Peyer's patch (tissue), 4 donors: ENCODE measurements at regions not wholly inside any gene's neighbourhood (a gene's known extent, or its start where the extent isn't known, plus 50 kb on each side); places are given as distances from the start of the nearest gene placed in this dataset.

Experiments
- POLR2A ChIP-seq, 2 donors: fragments of 450-650 bp; IDR thresholded peaks; one replicate each; pipeline ENCODE4 v1.5.1; 2017; ENCODE audit warnings: antibody characterized with exemption in 2 of 2, mild to moderate bottlenecking in 2 of 2, moderate library complexity in 2 of 2
- TF ChIP-seq, protein P1 (sequence below), 6 experiments: fragments of 450-650 bp in 4 of 6; fragments of 200-600 bp in 2 of 6; sonication (generic) in 1 of 6; IDR thresholded peaks; one replicate each; pipeline ENCODE4 v1.5.1; 2017 to 2019; ENCODE audit warnings: antibody characterized with exemption in 6 of 6, mild to moderate bottlenecking in 3 of 6, moderate library complexity in 1 of 6

DNA sequence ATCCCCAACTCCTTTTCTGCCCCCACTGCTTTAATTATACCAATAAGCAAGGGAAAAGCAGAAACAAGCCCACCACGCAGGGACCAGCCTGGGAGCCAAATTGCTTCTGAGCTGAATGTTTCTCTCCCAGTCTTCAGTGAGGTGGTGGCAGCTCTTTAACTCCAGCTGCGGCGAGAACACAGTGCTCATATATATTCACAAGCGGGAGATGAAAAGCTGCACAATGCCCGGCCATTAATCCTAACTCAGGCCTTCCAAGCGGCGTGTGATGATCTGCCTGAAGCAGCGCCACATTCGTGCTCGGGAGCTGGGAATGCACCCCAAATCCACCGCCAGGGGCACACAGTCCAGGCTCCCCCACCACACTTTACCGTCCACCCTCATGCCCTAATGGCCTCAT is 203.7 kb upstream of the SDK2 start:
- TF ChIP-seq, protein P1, sequence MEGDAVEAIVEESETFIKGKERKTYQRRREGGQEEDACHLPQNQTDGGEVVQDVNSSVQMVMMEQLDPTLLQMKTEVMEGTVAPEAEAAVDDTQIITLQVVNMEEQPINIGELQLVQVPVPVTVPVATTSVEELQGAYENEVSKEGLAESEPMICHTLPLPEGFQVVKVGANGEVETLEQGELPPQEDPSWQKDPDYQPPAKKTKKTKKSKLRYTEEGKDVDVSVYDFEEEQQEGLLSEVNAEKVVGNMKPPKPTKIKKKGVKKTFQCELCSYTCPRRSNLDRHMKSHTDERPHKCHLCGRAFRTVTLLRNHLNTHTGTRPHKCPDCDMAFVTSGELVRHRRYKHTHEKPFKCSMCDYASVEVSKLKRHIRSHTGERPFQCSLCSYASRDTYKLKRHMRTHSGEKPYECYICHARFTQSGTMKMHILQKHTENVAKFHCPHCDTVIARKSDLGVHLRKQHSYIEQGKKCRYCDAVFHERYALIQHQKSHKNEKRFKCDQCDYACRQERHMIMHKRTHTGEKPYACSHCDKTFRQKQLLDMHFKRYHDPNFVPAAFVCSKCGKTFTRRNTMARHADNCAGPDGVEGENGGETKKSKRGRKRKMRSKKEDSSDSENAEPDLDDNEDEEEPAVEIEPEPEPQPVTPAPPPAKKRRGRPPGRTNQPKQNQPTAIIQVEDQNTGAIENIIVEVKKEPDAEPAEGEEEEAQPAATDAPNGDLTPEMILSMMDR (IDR thresholded peaks at IDR 0.05), result no peak
- TF ChIP-seq POLR2A (IDR thresholded peaks at IDR 0.05), result no peak
